T-cell (primary cell): ENCODE measurements at regions not wholly inside any gene's neighbourhood (a gene's known extent, or its start where the extent isn't known, plus 50 kb on each side); places are given as distances from the start of the nearest gene placed in this dataset.

ENCODE experiments used
- ATAC-seq, 4 experiments: fragments of 200-7000 bp in 3 of 4; fragments of 150-1000 bp in 1 of 4; cut with Tn5 transposase; replicated peaks in 1 of 4; 1 replicate in 3 of 4; 2 replicates in 1 of 4; pipeline ENCODE4 v1.10.0; 2021; ENCODE audit warnings: moderate library complexity in 3 of 4, mild to moderate bottlenecking in 2 of 4, moderate number of reproducible peaks in 1 of 4
- CTCF ChIA-PET, 2 donors: fragments of 300-600 bp; sonication (Branson Sonifier 250); formaldehyde crosslinking; loops; one replicate each; lab custom pipeline; 2022; ENCODE audit warnings: antibody characterized with exemption in 2 of 2; lab: Charles Lee
- POLR2A ChIA-PET, 2 donors: fragments of 300-600 bp; sonication (Branson Sonifier 250); formaldehyde crosslinking; loops; one replicate each; lab custom pipeline; 2022; ENCODE audit warnings: antibody characterized with exemption in 2 of 2; lab: Charles Lee
- DNase-seq, 35 experiments: peaks; one replicate each; pipeline versions ENCODE4 v3.0.0 to v3.0.0-alpha.2; 2013 to 2023
- H3K27ac ChIP-seq: one replicate; pipeline ENCODE4 v1.5.1; 2013; ENCODE audit warnings: low read length
- H3K27me3 ChIP-seq, 2 experiments: replicated peaks in 1 of 2; 1 replicate in 1 of 2; 2 replicates in 1 of 2; pipeline versions ENCODE4 v1.6.1 to v1.7.0; 2013; ENCODE audit warnings: low read length in 1 of 2, mixed read lengths in 1 of 2; ENCODE audit not compliant: control insufficient read depth in 2 of 2, insufficient read depth in 2 of 2; ENCODE audit errors: extremely low read depth in 1 of 2
- H3K36me3 ChIP-seq, 2 donors: 1 replicate in 1 of 2; 2 replicates in 1 of 2; pipeline versions ENCODE4 v1.6.1 to v1.7.0; 2013; ENCODE audit warnings: low read length in 1 of 2; ENCODE audit not compliant: control insufficient read depth in 2 of 2, insufficient read depth in 1 of 2; ENCODE audit errors: extremely low read depth in 1 of 2
- H3K4me1 ChIP-seq, 2 experiments: 1 replicate in 1 of 2; 2 replicates in 1 of 2; pipeline versions ENCODE4 v1.6.1 to v1.7.0; 2013; ENCODE audit warnings: low read length in 2 of 2, mixed read lengths in 1 of 2; ENCODE audit not compliant: insufficient read depth in 2 of 2, control insufficient read depth in 1 of 2; ENCODE audit errors: extremely low read depth in 1 of 2
- H3K4me3 ChIP-seq, 2 donors: 1 replicate in 1 of 2; 2 replicates in 1 of 2; pipeline versions ENCODE4 v1.5.1 to v1.7.0; 2013; ENCODE audit warnings: mild to moderate bottlenecking in 2 of 2, low read length in 1 of 2, moderate library complexity in 1 of 2; ENCODE audit not compliant: control insufficient read depth in 1 of 2; ENCODE audit errors: extremely low read depth in 1 of 2
- H3K9me3 ChIP-seq: 2 replicates; pipeline ENCODE4 v1.7.0; 2013
- H3K27ac Mint-ChIP-seq, 2 donors: one replicate each; pipeline ENCODE4 v1.8.0; 2020 to 2021; ENCODE audit warnings: mild to moderate bottlenecking in 2 of 2, mixed read lengths in 2 of 2
- H3K27me3 Mint-ChIP-seq, 2 donors: one replicate each; pipeline ENCODE4 v1.8.0; 2021 to 2022; ENCODE audit warnings: mixed read lengths in 2 of 2
- H3K36me3 Mint-ChIP-seq: one replicate; pipeline ENCODE4 v1.8.0; 2021; ENCODE audit warnings: mixed read lengths
- H3K4me1 Mint-ChIP-seq, 3 donors: one replicate each; pipeline ENCODE4 v1.8.0; 2020 to 2022; ENCODE audit warnings: mixed read lengths in 3 of 3, mild to moderate bottlenecking in 1 of 3
- H3K4me3 Mint-ChIP-seq, 3 donors: one replicate each; pipeline ENCODE4 v1.8.0; 2020 to 2022; ENCODE audit warnings: mild to moderate bottlenecking in 3 of 3, mixed read lengths in 3 of 3, moderate library complexity in 3 of 3
- H3K9me3 Mint-ChIP-seq, 3 donors: one replicate each; pipeline ENCODE4 v1.8.0; 2020 to 2022; ENCODE audit warnings: mixed read lengths in 3 of 3
- whole genome bisulfite sequencing: methylation state at CpG from one replicate; pipeline ENCODE4 v1.1.5; 2013; ENCODE audit warnings: missing lambda C conversion rate; ENCODE audit not compliant: insufficient coverage; 5-methylcytosine and 5-hydroxymethylcytosine counted together

DNA sequence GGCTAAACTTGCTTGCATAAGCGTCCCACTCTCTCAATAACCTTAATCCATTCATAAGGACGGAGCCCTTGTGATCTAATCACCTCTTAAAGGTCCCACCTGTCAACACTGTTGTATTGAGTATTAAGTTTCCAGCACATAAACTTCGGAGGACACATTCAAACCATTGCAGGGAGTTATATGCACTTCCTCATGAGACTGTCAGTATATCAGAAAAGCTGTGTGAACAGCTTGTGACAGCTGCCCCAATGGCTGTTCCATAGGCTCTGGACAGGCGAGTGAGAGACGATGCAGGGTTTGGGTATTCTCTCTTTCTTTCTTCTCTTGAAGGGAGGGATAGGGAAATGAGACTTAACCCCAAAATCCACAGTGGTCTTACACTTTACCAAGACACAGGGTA lies 64.2 kb upstream of the RPL34 start:
- ChIA-PET CTCF (no interaction called here), POLR2A (no interaction called here)

DNA sequence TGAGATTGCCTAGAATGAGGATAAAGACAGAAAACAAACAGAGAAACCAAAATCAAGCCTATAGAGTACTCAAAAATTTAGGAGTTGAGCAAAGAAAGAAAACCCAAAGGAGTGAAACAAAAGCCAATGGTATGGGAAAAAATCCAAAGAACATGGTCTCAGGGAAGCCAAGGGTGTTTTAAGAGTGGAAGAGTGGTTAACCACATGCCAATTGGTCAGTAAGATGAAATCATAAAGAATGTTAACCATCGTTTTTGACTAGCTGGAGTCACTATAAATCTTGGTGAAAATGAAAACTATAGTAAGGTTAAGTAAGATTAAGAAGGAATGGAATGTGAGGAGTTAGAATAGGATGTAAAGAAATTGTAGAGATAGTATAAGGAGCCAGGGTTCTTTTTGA lies 64.7 kb upstream of the RPL34 start:
- Histone ChIP-seq H3K4me3 (no peak overlapping the region), H3K9me3 (no peaks in the 10 kb centered on the region), H3K4me1 (no peaks in the 10 kb centered on the region), H3K27ac (no peak overlapping the region), H3K27me3 (peaks cover 0 to 3% of the 10 kb centered on the region in 2 experiments), H3K36me3 (no peaks in the 10 kb centered on the region)
- WGBS, result 57% methylated on average over 1 of the region's 1 CpG
- Mint-ChIP-seq H3K36me3 (peaks cover 6% of the 10 kb centered on the region), H3K27ac (no peak overlapping the region), H3K4me3 (no peak overlapping the region), H3K27me3 (no peaks in the 10 kb centered on the region), H3K4me1 (peaks cover 0 to 21% (median 0%) of the 10 kb centered on the region in 3 donors), H3K9me3 (peaks cover 3 to 12% (median 11%) of the 10 kb centered on the region in 3 donors)
- DNase-seq (no peak), ATAC-seq (no peak)
- CTCF ChIA-PET, result no interaction called here
- POLR2A ChIA-PET, result no interaction called here

More for the DNA sequence above, 64.2 kb upstream of the RPL34 start:
- no peak overlapping the region for H3K4me3 ChIP-seq
- peaks cover 0 to 3% of the 10 kb centered on the region in 2 experiments for H3K27me3 ChIP-seq
- H3K4me1 Mint-ChIP-seq, result peaks cover 0 to 25% (median 0%) of the 10 kb centered on the region in 3 donors
- H3K36me3 ChIP-seq, result no peaks in the 10 kb centered on the region
- no peaks in the 10 kb centered on the region for H3K27me3 Mint-ChIP-seq
- no peak overlapping the region for H3K27ac ChIP-seq
- no peak overlapping the region for H3K4me3 Mint-ChIP-seq
- ATAC-seq (no peak), DNase-seq (no peak)
- WGBS, result no CpG with 5 or more reads among the region's 5 CpGs
- peaks cover 0 to 9% (median 9%) of the 10 kb centered on the region in 3 donors for H3K9me3 Mint-ChIP-seq
- H3K36me3 Mint-ChIP-seq, result peaks cover 4% of the 10 kb centered on the region
- no peak overlapping the region for H3K27ac Mint-ChIP-seq
- H3K9me3 ChIP-seq, result no peaks in the 10 kb centered on the region
- no peaks in the 10 kb centered on the region for H3K4me1 ChIP-seq

DNA sequence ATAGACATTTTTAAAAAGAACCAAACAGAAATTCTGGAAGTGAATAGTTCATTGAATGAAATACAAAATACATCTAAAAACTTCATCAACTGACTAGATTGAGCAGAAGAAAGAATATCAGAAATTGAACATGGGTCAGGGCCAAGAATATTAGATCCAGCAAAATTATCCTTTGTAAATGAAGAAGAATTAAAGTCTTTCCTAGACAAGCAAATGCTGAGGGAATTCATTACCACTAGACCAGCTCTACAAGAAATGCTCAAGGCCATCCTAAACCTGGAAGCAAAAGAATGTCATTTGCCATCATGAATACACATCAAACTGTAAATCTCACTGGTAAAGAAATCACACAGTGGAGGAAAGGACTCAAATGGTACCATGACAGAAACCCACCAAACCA lies 72.7 kb upstream of the RPL34 start:
- H3K27ac Mint-ChIP-seq, result no peak overlapping the region
- no peak overlapping the region for H3K4me3 Mint-ChIP-seq
- H3K9me3 ChIP-seq, result no peaks in the 10 kb centered on the region
- peaks cover 34% of the 10 kb centered on the region for H3K36me3 Mint-ChIP-seq
- H3K36me3 ChIP-seq, result no peaks in the 10 kb centered on the region
- peaks cover 3 to 19% (median 3%) of the 10 kb centered on the region in 3 donors for H3K4me1 Mint-ChIP-seq
- no peak overlapping the region for H3K4me3 ChIP-seq
- H3K4me1 ChIP-seq, result no peaks in the 10 kb centered on the region
- no peaks in the 10 kb centered on the region for H3K27me3 ChIP-seq
- H3K9me3 Mint-ChIP-seq, result peaks cover 16 to 42% (median 30%) of the 10 kb centered on the region in 3 donors
- no peak for DNase-seq
- H3K27ac ChIP-seq, result no peak overlapping the region
- ChIA-PET POLR2A (interaction anchor here in 1 of 2 donors (0.7 kb wide), 1 partner anchor 24 kb away, joined by 5 read pairs; no protein-coding TSS in a partner anchor), CTCF (no interaction called here)
- ATAC-seq, result no peak
- H3K27me3 Mint-ChIP-seq, result no peaks in the 10 kb centered on the region

DNA sequence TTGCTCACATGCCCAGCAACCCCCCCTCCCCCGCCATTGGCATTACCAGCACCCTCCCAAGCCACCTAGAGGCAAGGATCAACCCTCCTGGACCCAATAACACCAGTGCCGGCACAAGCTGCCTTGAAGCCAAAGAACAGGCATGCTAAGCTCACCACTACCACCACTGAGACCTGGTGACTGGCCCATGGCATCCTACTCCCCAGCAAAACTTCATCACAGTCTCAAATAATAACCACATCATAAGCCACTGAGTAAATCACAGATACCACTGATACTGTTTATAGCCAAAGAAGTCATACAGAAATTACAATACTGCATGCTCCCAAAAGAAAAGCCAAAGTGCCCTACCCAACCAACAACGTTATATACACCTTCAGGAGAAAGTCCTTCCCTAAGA lies 73.6 kb upstream of the RPL34 start:
- Histone ChIP-seq H3K4me3 (no peak overlapping the region), H3K9me3 (no peaks in the 10 kb centered on the region), H3K27me3 (no peaks in the 10 kb centered on the region), H3K27ac (no peak overlapping the region), H3K36me3 (no peaks in the 10 kb centered on the region), H3K4me1 (no peaks in the 10 kb centered on the region)
- DNase-seq (no peak), ATAC-seq (no peak)
- ChIA-PET POLR2A (interaction anchor here in 1 of 2 donors (0.7 kb wide), 1 partner anchor 25 kb away, joined by 5 read pairs; no protein-coding TSS in a partner anchor), CTCF (no interaction called here)
- H3K9me3 Mint-ChIP-seq, result peaks cover 16 to 38% (median 26%) of the 10 kb centered on the region in 3 donors
- peaks cover 6 to 19% (median 8%) of the 10 kb centered on the region in 3 donors for H3K4me1 Mint-ChIP-seq
- H3K27me3 Mint-ChIP-seq, result no peaks in the 10 kb centered on the region
- no peak overlapping the region for H3K4me3 Mint-ChIP-seq
- peaks cover 34% of the 10 kb centered on the region for H3K36me3 Mint-ChIP-seq
- WGBS, result 84% methylated on average over 3 of the region's 3 CpGs
- no peak overlapping the region for H3K27ac Mint-ChIP-seq

DNA sequence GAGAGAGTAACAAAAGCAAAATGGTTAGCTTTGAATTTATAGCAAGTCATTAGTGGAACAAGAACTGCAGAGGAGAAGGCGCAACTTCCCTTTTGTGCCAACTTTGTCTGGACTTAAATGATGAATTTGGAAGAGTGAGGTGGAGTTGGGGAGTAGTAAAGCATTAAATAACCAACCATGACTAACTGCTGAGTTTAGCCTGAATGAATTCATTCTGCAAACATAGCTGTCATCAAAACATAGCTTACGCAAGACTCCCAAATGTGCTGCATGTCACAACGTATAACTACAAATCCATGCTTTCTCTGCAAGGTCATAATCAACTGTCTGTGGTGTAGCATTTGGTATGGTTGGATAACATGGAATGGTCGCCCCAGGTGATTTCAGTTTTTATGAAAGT lies 75.9 kb upstream of the RPL34 start:
- Histone ChIP-seq H3K4me1 (peaks cover 2 to 3% of the 10 kb centered on the region in 2 experiments), H3K36me3 (no peaks in the 10 kb centered on the region), H3K27me3 (no peaks in the 10 kb centered on the region), H3K9me3 (no peaks in the 10 kb centered on the region), H3K27ac (no peak overlapping the region), H3K4me3 (no peak overlapping the region)
- ChIA-PET POLR2A (interaction anchor here (0.7 kb wide), 3 partner anchors 15 to 496 kb away, joined by 3 to 4 read pairs (median 4); no protein-coding TSS in a partner anchor), CTCF (interaction anchor here (0.7 to 1.5 kb wide), 3 partner anchors 12 to 531 kb away, joined by 4 to 5 read pairs (median 4); no protein-coding TSS in a partner anchor)
- H3K4me3 Mint-ChIP-seq, result no peak overlapping the region
- no CpG with 5 or more reads among the region's 4 CpGs for WGBS
- DNase-seq (no peak), ATAC-seq (no peak)
- H3K27me3 Mint-ChIP-seq, result no peaks in the 10 kb centered on the region
- H3K36me3 Mint-ChIP-seq, result peaks cover 30% of the 10 kb centered on the region
- H3K27ac Mint-ChIP-seq, result no peak overlapping the region
- peaks cover 14 to 27% (median 16%) of the 10 kb centered on the region in 3 donors for H3K4me1 Mint-ChIP-seq
- H3K9me3 Mint-ChIP-seq, result peaks cover 10 to 26% (median 18%) of the 10 kb centered on the region in 3 donors

DNA sequence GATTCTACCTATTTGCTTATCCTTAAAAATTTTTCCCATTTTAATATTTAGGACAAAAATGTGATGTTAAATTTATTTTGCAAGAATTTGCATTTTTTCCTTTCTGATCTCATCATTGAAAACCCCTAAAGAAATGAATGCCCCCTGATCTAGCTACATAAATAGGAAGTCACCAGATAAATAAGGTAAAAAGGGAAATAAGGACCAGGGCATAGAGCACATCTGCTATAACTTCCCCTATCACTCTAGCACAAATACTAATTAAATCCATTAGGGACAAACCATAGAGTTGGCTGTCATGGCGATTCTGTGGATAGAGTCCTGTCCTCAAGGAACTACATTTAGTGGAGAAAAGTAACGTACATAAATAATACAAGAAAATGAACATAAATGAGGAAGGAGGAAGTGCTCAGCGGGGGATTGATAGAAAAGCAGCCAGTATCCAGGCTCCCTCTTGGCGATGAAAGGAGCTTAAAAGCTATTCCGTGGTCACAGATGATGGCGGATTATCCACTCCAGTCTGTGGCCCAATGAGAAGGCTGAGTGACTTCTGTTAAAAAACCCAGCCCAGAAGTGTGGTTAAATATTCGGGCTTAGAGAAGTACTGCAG lies 76.9 kb upstream of the RPL34 start:
- no peaks in the 10 kb centered on the region for H3K27me3 Mint-ChIP-seq
- Histone ChIP-seq H3K4me1 (peaks cover 2 to 3% of the 10 kb centered on the region in 2 experiments), H3K36me3 (no peaks in the 10 kb centered on the region), H3K27ac (no peak overlapping the region), H3K9me3 (no peaks in the 10 kb centered on the region), H3K4me3 (no peak overlapping the region), H3K27me3 (no peaks in the 10 kb centered on the region)
- peaks cover 20% of the 10 kb centered on the region for H3K36me3 Mint-ChIP-seq
- DNase-seq, result no peak
- POLR2A ChIA-PET, result interaction anchor here in 1 of 2 donors (0.6 to 0.7 kb wide), 2 partner anchors 14 to 524 kb away, joined by 4 read pairs; no protein-coding TSS in a partner anchor
- H3K27ac Mint-ChIP-seq, result no peak overlapping the region
- no peak overlapping the region for H3K4me3 Mint-ChIP-seq
- peaks cover 14 to 20% (median 16%) of the 10 kb centered on the region in 3 donors for H3K4me1 Mint-ChIP-seq
- ATAC-seq, result no peak
- H3K9me3 Mint-ChIP-seq, result peaks cover 9 to 17% (median 10%) of the 10 kb centered on the region in 3 donors
- 90% methylated on average over 5 of the region's 7 CpGs for WGBS
- CTCF ChIA-PET, result interaction anchor here (0.5 to 0.7 kb wide), 2 partner anchors 30 to 1521 kb away, joined by 3 to 4 read pairs; no protein-coding TSS in a partner anchor
